ENCODE measurements at regions not wholly inside any gene's neighbourhood (a gene's known extent, or its start where the extent isn't known, plus 50 kb on each side); places are given as distances from the start of the nearest gene placed in this dataset.

DNA sequence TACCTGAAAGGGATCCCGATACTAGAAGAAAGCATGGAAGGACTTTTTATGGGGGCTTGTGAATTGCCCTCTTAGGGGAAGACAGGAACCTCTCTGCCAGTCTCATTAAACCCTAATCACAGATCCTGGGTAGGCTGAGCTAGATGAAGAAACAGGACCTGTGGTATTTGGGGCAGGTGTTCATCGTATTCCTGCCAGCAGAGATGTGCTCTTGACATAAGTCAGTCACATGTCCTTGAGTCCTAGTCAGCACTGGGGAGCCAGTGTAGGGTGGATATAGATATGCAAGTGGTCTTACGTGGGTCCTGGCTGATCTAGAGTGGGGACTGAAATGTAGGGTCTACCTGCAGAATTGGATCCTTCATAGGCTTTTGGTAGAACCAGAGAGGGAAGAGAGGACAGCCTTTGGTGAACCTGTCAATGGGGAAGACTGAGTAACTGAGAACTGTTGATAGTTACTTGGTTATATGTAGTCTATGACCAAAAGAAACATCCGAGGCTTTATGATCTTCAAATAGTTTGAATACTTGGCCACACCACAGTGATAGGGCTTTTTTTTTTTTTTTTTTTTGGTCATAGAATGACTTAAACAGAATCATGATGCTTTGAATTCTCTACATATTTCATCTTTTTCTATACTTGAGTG, 63.5 kb upstream of the WDR1 start:
- DNase-seq (ENCODE audit: low read depth), result no peak
- H3K4me3 ChIP-seq (ENCODE audit: low read depth, low read length), result no peak overlapping the region
- TF ChIP-seq, protein P1, sequence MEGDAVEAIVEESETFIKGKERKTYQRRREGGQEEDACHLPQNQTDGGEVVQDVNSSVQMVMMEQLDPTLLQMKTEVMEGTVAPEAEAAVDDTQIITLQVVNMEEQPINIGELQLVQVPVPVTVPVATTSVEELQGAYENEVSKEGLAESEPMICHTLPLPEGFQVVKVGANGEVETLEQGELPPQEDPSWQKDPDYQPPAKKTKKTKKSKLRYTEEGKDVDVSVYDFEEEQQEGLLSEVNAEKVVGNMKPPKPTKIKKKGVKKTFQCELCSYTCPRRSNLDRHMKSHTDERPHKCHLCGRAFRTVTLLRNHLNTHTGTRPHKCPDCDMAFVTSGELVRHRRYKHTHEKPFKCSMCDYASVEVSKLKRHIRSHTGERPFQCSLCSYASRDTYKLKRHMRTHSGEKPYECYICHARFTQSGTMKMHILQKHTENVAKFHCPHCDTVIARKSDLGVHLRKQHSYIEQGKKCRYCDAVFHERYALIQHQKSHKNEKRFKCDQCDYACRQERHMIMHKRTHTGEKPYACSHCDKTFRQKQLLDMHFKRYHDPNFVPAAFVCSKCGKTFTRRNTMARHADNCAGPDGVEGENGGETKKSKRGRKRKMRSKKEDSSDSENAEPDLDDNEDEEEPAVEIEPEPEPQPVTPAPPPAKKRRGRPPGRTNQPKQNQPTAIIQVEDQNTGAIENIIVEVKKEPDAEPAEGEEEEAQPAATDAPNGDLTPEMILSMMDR (IDR thresholded peaks at IDR 0.05; ENCODE audit: low read depth, low read length, missing control alignments), result no peak

DNA sequence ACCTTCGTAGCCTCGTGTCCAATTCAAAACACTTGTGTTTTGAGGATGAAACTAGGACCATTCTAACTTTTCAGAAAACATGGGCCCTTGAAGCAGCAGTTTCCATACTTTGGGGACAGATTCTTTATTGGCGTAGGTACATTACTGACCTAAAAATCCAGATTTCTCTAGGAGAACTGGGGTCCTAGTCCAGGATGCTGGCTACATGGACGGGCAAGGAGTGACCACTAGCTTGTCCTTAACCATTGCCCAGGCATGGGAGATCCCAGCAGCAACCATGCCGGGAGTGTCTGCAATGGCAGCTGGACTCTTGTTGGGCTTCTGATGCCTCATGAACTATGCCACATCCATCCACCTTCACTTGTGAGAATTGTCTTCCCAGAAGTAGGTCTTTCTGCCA, 62.2 kb upstream of the WDR1 start:
- TF ChIP-seq, protein P1 (IDR thresholded peaks at IDR 0.05; ENCODE audit: low read depth, low read length, missing control alignments), result no peak
- DNase-seq (ENCODE audit: low read depth), result no peak
- no peak overlapping the region for H3K4me3 ChIP-seq (ENCODE audit: low read depth, low read length)

DNA sequence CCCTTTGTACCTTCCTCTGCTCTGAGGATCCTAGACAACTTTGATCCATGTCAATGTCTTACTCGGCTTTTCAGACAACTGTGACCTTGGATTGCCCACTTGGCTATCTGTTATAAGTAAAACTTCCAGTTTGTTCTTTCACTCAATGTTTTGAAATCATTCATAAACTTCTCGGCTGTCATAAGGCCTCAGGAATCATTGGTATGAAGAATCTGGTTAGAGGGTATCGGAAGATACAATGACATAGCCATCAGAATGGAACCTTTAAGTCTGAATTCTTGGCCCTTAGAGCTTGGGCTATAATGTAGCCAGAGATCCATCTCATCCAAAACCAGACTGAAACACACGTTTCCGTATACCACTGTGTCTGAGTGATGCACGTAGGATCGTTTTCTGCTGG, 59.0 kb upstream of the WDR1 start:
- no peak for DNase-seq (ENCODE audit: low read depth)
- H3K4me3 ChIP-seq (ENCODE audit: low read depth, low read length), result no peak overlapping the region
- TF ChIP-seq, protein P1 (IDR thresholded peaks at IDR 0.05; ENCODE audit: low read depth, low read length, missing control alignments), result no peak

DNA sequence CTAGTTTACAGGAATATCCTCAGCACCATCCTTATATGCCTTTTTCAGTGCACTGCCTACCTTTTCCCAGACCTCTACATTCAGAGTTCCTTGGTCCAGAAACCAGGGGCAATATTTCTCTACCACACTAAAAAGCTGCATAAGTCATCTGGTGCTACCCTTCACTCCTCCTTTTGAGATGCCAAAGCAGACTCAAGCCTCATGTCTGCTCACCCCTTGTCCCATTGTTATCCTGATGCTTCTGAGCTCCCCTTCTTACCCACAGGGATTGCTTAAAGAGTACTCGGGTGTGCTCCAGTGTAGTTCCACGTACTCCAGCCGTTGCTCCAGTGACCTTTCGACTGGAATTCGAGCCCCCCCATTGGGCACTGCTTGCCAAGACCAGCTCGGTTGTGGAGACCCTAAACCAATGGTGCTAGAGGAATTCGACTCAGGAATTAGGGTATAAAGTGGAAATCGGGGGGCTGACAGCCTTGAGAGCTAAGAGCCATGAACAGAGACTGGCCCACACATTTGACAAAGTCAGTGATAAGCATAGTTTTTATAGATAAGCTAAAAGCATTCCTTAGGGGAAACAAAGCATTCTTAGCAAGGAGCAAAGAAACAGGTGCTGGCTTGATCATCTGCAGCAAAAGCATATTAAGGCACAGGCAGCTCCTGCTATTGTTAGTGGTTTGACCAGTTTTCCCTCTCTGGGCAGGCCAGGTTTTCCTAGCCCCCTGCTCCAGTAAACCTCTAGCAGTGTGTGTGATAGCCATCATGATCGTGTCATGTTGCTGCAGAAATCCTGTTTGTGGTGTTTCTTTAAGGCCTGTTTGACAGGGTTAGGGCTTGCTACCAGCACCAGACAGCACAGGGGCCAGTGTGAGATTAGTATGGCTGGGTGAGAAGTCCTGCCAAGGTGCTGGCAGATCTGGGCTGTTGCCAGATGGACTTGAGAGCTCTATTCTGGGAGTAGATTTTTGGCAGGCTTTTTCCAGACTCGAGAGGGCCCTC, 57.5 kb upstream of the WDR1 start:
- H3K4me3 ChIP-seq (ENCODE audit: low read depth, low read length), result no peak overlapping the region
- TF ChIP-seq, protein P1 (IDR thresholded peaks at IDR 0.05; ENCODE audit: low read depth, low read length, missing control alignments), result no peak
- no peak for DNase-seq (ENCODE audit: low read depth)

DNA sequence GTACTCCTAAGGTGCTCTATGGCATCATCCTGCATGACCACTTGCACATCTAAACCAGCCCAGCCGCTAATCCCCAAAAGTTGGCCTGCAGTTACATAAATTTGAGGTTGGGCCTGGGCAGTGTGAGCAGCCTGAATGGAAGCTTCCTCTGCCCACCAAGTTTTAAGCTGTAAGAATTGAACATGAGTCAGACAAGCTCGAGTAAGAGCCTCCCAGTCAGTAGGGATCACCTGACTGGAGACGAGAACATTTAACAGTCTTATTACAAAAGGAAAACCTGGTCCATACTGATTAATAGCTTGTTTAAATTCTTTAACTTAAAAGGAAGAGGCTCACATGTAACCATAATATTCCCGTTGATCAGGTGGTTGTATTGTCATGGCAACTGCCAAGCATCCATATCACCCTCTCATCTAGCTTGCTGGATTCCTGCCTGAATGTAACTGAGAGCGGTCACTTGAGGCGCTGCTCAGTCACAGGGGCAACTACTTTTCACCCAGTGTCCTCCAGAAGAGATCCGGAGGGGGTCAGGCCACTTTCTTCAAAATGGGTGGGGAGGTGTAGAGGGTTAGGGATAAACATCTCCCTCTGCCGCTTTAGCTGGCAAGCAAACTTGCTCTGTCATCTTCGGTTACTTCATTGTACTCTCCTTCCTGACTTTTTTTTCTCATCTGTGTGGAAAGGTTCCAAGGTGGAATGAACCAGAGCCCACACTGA, 56.6 kb upstream of the WDR1 start:
- no peak overlapping the region for H3K4me3 ChIP-seq (ENCODE audit: low read depth, low read length)
- DNase-seq (ENCODE audit: low read depth), result no peak
- TF ChIP-seq, protein P1 (IDR thresholded peaks at IDR 0.05; ENCODE audit: low read depth, low read length, missing control alignments), result no peak

DNA sequence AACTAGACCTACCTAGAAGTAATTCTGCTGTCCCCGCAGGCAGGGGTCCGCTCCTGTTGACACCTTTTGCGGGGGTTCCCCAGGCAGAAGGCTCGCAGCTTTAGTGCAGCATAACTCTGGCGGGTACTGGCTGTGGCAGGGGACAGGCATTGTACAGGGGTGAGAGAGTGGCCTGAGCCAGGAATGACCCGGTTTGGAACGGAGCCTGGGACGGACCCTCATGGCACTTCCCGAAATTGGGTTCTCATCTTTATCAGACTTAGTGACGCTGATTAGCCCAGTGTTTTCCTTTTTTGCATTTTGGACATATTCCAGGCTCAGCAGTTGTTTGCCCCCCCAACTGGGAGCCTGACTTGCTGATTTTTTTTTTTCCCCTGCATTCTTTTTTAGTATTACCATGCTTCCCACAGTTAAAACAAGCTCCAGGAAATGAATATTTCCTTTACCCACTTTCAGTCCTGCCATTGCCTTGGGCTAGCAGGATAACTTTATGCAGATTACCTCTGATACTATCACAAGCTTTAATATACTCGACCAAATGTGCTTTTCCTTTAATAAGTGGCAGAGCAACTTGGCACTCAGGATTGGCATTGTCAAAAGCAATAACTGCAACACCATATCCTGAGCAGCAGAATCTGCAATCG, 55.8 kb upstream of the WDR1 start:
- TF ChIP-seq, protein P1 (IDR thresholded peaks at IDR 0.05; ENCODE audit: low read depth, low read length, missing control alignments), result no peak

More for the DNA sequence above, 55.8 kb upstream of the WDR1 start:
- DNase-seq (ENCODE audit: low read depth), result no peak
- H3K4me3 ChIP-seq (ENCODE audit: low read depth, low read length), result no peak overlapping the region

Data from GM12864 (cell line).